ENCODE measurements at regions not wholly inside any gene's neighbourhood (a gene's known extent, or its start where the extent isn't known, plus 50 kb on each side); places are given as distances from the start of the nearest gene placed in this dataset.

- H3K27me3 Mint-ChIP-seq (ENCODE audit: low read depth), result peaks cover 3% of the 10 kb centered on the region; the same call in 1 of the 2 replicates
- peaks cover 4% of the 10 kb centered on the region for H3K9me3 Mint-ChIP-seq
- H3K36me3 Mint-ChIP-seq, result no peaks in the 10 kb centered on the region
- CTCF ChIA-PET, result no interaction called here
- H3K4me1 Mint-ChIP-seq, result no peaks in the 10 kb centered on the region
- no peak overlapping the region for H3K27ac Mint-ChIP-seq
- DNase-seq (ENCODE audit: low spot score) (no peak), ATAC-seq (no peak)
- POLR2A ChIA-PET, result interaction anchor here (0.5 kb wide), 1 partner anchor 293 kb away, joined by 4 read pairs; no protein-coding TSS in a partner anchor
- no peak for TF ChIP-seq ZBTB21 (CRISPR knock-in tag; IDR thresholded peaks at IDR 0.05; ENCODE audit: borderline replicate concordance)
- TF ChIP-seq NFYB (CRISPR knock-in tag; conservative IDR thresholded peaks at IDR 0.05; ENCODE audit: low read depth), result no peak
- no peak for TF ChIP-seq GRHL2 (CRISPR knock-in tag; IDR thresholded peaks at IDR 0.05; ENCODE audit: insufficient replicate concordance, severe bottlenecking)
- TF ChIP-seq CBFB (CRISPR knock-in tag; IDR thresholded peaks at IDR 0.05; ENCODE audit: low read depth), result no peak
- TF ChIP-seq ZSCAN18 (CRISPR knock-in tag; IDR thresholded peaks at IDR 0.05), result no peak
- TF ChIP-seq ZNF396 (CRISPR knock-in tag; IDR thresholded peaks at IDR 0.05; ENCODE audit: borderline replicate concordance), result no peak
- no peak for TF ChIP-seq ZNF138 (CRISPR knock-in tag; conservative IDR thresholded peaks at IDR 0.05)
- no peak for TF ChIP-seq SOX15 (CRISPR knock-in tag; IDR thresholded peaks at IDR 0.05)
- no peak for TF ChIP-seq ZNF532 (CRISPR knock-in tag; IDR thresholded peaks at IDR 0.05; ENCODE audit: borderline replicate concordance)
- no peak for TF ChIP-seq SMAD3 (CRISPR knock-in tag; IDR thresholded peaks at IDR 0.05; ENCODE audit: borderline replicate concordance)
- no peak for TF ChIP-seq FOXP1 (CRISPR knock-in tag; IDR thresholded peaks at IDR 0.05; ENCODE audit: borderline replicate concordance)
- TF ChIP-seq TEAD1 (CRISPR knock-in tag; IDR thresholded peaks at IDR 0.05), result no peak
- TF ChIP-seq NFATC4 (CRISPR knock-in tag; IDR thresholded peaks at IDR 0.05), result no peak
- TF ChIP-seq USF2 (CRISPR knock-in tag; IDR thresholded peaks at IDR 0.05), result no peak
- no peak for TF ChIP-seq ZNF263 (CRISPR knock-in tag; IDR thresholded peaks at IDR 0.05; ENCODE audit: low read depth)
- no peak for TF ChIP-seq E2F1 (CRISPR knock-in tag; IDR thresholded peaks at IDR 0.05)
- no peak for TF ChIP-seq NR2C2 (CRISPR knock-in tag; IDR thresholded peaks at IDR 0.05)
- no peak overlapping the region for H3K4me3 Mint-ChIP-seq
Measured at GRCh38 chr9:118962426-118962825, 406.8 kb downstream of the BRINP1 start.

GRCh38 chr9:118963674-118964073 is 405.6 kb downstream of the BRINP1 start:
- no peak overlapping the region for H3K4me3 Mint-ChIP-seq
- ChIA-PET POLR2A (no interaction called here), CTCF (no interaction called here)
- peaks cover 3% of the 10 kb centered on the region; the same call in 1 of the 2 replicates for H3K27me3 Mint-ChIP-seq (ENCODE audit: low read depth)
- ATAC-seq (no peak), DNase-seq (ENCODE audit: low spot score) (no peak)
- no peaks in the 10 kb centered on the region for H3K4me1 Mint-ChIP-seq
- TF ChIP-seq FOXK1 (CRISPR knock-in tag; IDR thresholded peaks at IDR 0.05) (no peak), PRRX2 (CRISPR knock-in tag; IDR thresholded peaks at IDR 0.05) (no peak), TEAD1 (CRISPR knock-in tag; IDR thresholded peaks at IDR 0.05) (no peak), JAZF1 (CRISPR knock-in tag; IDR thresholded peaks at IDR 0.05) (no peak), KAT7 (CRISPR knock-in tag; IDR thresholded peaks at IDR 0.05; ENCODE audit: borderline replicate concordance) (no peak), USF1 (CRISPR knock-in tag; IDR thresholded peaks at IDR 0.05) (no peak)
- no peaks in the 10 kb centered on the region for H3K36me3 Mint-ChIP-seq
- peaks cover 4% of the 10 kb centered on the region for H3K9me3 Mint-ChIP-seq
- H3K27ac Mint-ChIP-seq, result no peak overlapping the region

All from WTC11 (cell line).